CD4-positive, alpha-beta T cell (primary cell): ENCODE measurements at regions not wholly inside any gene's neighbourhood (a gene's known extent, or its start where the extent isn't known, plus 50 kb on each side); places are given as distances from the start of the nearest gene placed in this dataset.

Experiments used
- ATAC-seq: fragments of 200-7000 bp; cut with Tn5 transposase; one replicate; pipeline ENCODE4 v1.10.0; 2022; ENCODE audit warnings: mild to moderate bottlenecking; ENCODE audit not compliant: poor library complexity
- CTCF ChIA-PET: fragments of 350-600 bp; sonication (Branson Sonifier 250); formaldehyde crosslinking; loops from one replicate; lab custom pipeline; 2021; ENCODE audit warnings: antibody characterized with exemption, inconsistent platforms; lab: Charles Lee
- POLR2A ChIA-PET: fragments of 350-600 bp; sonication (Branson Sonifier 250); formaldehyde crosslinking; loops from one replicate; lab custom pipeline; 2021; ENCODE audit warnings: antibody characterized with exemption, inconsistent platforms; lab: Charles Lee
- DNase-seq, 14 experiments: peaks; one replicate each; pipeline ENCODE4 v3.0.0-alpha.2; 2013 to 2020; ENCODE audit warnings: mixed read lengths in 2 of 14
- H3K27ac ChIP-seq, 2 donors: one replicate each; pipeline versions ENCODE4 v1.5.1 to v1.7.0; 2013; ENCODE audit warnings: low read length in 2 of 2, low read depth in 1 of 2, mild to moderate bottlenecking in 1 of 2
- H3K27me3 ChIP-seq, 2 experiments: 1 replicate in 1 of 2; 2 replicates in 1 of 2; pipeline versions ENCODE4 v1.6.1 to v1.7.0; 2013; ENCODE audit warnings: low read length in 2 of 2, control low read depth in 1 of 2, mild to moderate bottlenecking in 1 of 2, moderate library complexity in 1 of 2; ENCODE audit not compliant: insufficient read depth in 2 of 2, control insufficient read depth in 1 of 2
- H3K36me3 ChIP-seq: one replicate; pipeline ENCODE4 v1.6.1; 2013; ENCODE audit warnings: low read length, control low read depth; ENCODE audit not compliant: insufficient read depth
- H3K4me1 ChIP-seq: one replicate; pipeline ENCODE4 v1.6.1; 2013; ENCODE audit warnings: low read length, control low read depth; ENCODE audit not compliant: insufficient read depth
- H3K4me3 ChIP-seq: one replicate; pipeline ENCODE4 v1.5.1; 2013; ENCODE audit warnings: mild to moderate bottlenecking, low read length, moderate library complexity
- H3K9me3 ChIP-seq, 2 experiments: 1 replicate in 1 of 2; 2 replicates in 1 of 2; pipeline versions ENCODE4 v1.6.1 to v1.7.0; 2013; ENCODE audit warnings: low read length in 2 of 2, mild to moderate bottlenecking in 2 of 2, control low read depth in 1 of 2, moderate library complexity in 1 of 2; ENCODE audit not compliant: control insufficient read depth in 1 of 2, insufficient read depth in 1 of 2
- H3K27ac Mint-ChIP-seq: one replicate; pipeline ENCODE4 v1.8.0; 2020; ENCODE audit warnings: mixed read lengths
- H3K27me3 Mint-ChIP-seq: one replicate; pipeline ENCODE4 v1.8.0; 2021; ENCODE audit warnings: mixed read lengths
- H3K36me3 Mint-ChIP-seq: one replicate; pipeline ENCODE4 v1.8.0; 2021; ENCODE audit warnings: low read depth, mixed read lengths
- H3K4me1 Mint-ChIP-seq: one replicate; pipeline ENCODE4 v1.8.0; 2021; ENCODE audit warnings: low read depth, mixed read lengths
- H3K4me3 Mint-ChIP-seq: one replicate; pipeline ENCODE4 v1.8.0; 2020; ENCODE audit warnings: mild to moderate bottlenecking, mixed read lengths
- H3K9me3 Mint-ChIP-seq: one replicate; pipeline ENCODE4 v1.8.0; 2020; ENCODE audit warnings: mixed read lengths
- CTCF ChIP-seq: fragments of 200-600 bp; IDR thresholded peaks from one replicate; pipeline ENCODE4 v1.8.0; 2022; ENCODE audit warnings: antibody characterized with exemption, mild to moderate bottlenecking
- intact Hi-C, 2 experiments: fragments of 100-400 bp; cut with DNase I in 1 of 2; cut with micrococcal nuclease in 1 of 2; formaldehyde crosslinking; loops; one replicate each; pipeline versions ENCODE4 v1.15.1 to v1.9.0; 2023 to 2025; cut with DNase I, micrococcal nuclease

GRCh38 chr3:168341956-168342936 is 246.5 kb upstream of the GOLIM4 start:
- H3K36me3 Mint-ChIP-seq = no peaks in the 10 kb centered on the region
- H3K27ac Mint-ChIP-seq = no peak overlapping the region
- Histone ChIP-seq H3K4me3 (no peak overlapping the region), H3K9me3 (no peaks in the 10 kb centered on the region), H3K27ac (no peak overlapping the region), H3K27me3 (no peaks in the 10 kb centered on the region), H3K4me1 (no peaks in the 10 kb centered on the region), H3K36me3 (no peaks in the 10 kb centered on the region)
- POLR2A ChIA-PET = no interaction called here
- TF ChIP-seq CTCF = no peak
- CTCF ChIA-PET = interaction anchor here (1.3 kb wide), 1 partner anchor 12 kb away, joined by 3 read pairs; no protein-coding TSS in a partner anchor
- H3K27me3 Mint-ChIP-seq = no peaks in the 10 kb centered on the region
- intact Hi-C loops = no loop called here
- ATAC-seq (no peak), DNase-seq (no peak)
- H3K9me3 Mint-ChIP-seq = no peaks in the 10 kb centered on the region
- H3K4me3 Mint-ChIP-seq = no peak overlapping the region
- no peaks in the 10 kb centered on the region for H3K4me1 Mint-ChIP-seq

- TF ChIP-seq CTCF = no peak
- Histone ChIP-seq H3K27ac (no peak overlapping the region), H3K27me3 (no peaks in the 10 kb centered on the region), H3K9me3 (no peaks in the 10 kb centered on the region), H3K4me1 (no peaks in the 10 kb centered on the region), H3K4me3 (no peak overlapping the region), H3K36me3 (no peaks in the 10 kb centered on the region)
- H3K4me3 Mint-ChIP-seq = no peak overlapping the region
- DNase-seq = no peak
- intact Hi-C loops = no loop called here
- POLR2A ChIA-PET = no interaction called here
- H3K27me3 Mint-ChIP-seq = no peaks in the 10 kb centered on the region
- no peak overlapping the region for H3K27ac Mint-ChIP-seq
- H3K4me1 Mint-ChIP-seq = no peaks in the 10 kb centered on the region
- no peaks in the 10 kb centered on the region for H3K36me3 Mint-ChIP-seq
- no peak for ATAC-seq
- CTCF ChIA-PET = interaction anchor here (1.3 kb wide), 1 partner anchor 11 kb away, joined by 3 read pairs; no protein-coding TSS in a partner anchor
- peaks cover 1% of the 10 kb centered on the region for H3K9me3 Mint-ChIP-seq
These were observed 245.6 kb upstream of the GOLIM4 start for GRCh38 chr3:168341192-168341815.

- CTCF ChIA-PET = no interaction called here
- Mint-ChIP-seq H3K4me1 (no peaks in the 10 kb centered on the region), H3K27ac (no peak overlapping the region), H3K36me3 (no peaks in the 10 kb centered on the region), H3K9me3 (peaks cover 3% of the 10 kb centered on the region), H3K27me3 (no peaks in the 10 kb centered on the region), H3K4me3 (no peak overlapping the region)
- POLR2A ChIA-PET = no interaction called here
- TF ChIP-seq CTCF = no peak
- ATAC-seq = no peak
- no peak for DNase-seq
- Histone ChIP-seq H3K4me1 (no peaks in the 10 kb centered on the region), H3K4me3 (no peak overlapping the region), H3K27ac (no peak overlapping the region), H3K9me3 (no peaks in the 10 kb centered on the region), H3K36me3 (no peaks in the 10 kb centered on the region), H3K27me3 (no peaks in the 10 kb centered on the region)
- intact Hi-C loops = no loop called here
These were observed 242.4 kb upstream of the GOLIM4 start for GRCh38 chr3:168338161-168338560.
